Fibroblast of skin of abdomen (primary cell): ENCODE measurements at regions not wholly inside any gene's neighbourhood (a gene's known extent, or its start where the extent isn't known, plus 50 kb on each side); places are given as distances from the start of the nearest gene placed in this dataset.

Source experiments
- DNase-seq: peaks from one replicate; pipeline ENCODE4 v3.0.0-alpha.2; 2013

DNA sequence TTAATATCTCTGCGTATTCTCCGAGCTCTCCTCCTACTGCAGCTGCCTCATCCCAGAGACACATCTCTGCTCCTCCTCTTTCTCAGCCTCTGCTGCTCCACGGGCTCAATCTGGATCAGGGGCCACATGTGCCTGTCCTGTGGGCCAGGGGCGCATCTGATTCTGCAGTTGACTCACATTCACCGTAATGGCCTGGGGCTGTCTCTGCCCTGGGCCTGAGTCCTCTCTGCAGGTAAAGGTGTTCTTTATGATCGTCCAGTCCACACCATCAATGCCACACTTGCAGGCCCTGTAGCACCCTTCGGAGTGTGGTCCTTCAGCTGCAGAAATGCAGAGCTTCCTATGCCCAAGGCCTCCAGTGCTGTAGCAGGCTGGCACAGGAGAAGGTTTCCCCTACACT is 154.5 kb downstream of the OAT start:
- DNase-seq = no peak

DNA sequence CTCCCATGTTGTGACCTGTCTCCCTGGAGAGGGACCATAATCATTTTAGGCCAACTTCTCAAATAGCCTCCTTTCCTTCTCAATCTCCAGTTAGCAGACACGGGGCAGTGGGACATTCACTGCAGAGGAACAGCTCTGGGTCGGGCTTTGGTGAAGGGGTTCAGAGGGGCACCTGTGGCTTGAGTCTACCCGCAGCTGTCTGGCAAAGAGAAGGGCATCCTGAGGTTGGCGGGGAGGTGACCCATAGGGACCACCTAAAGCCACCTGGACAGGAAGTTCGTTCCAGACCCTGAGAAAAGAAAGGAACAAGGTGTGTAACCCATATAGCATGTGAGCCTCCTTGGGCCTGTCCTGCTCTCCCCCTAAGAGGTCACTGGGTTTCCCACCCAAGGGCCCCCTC is 155.0 kb downstream of the OAT start:
- no peak for DNase-seq

DNA sequence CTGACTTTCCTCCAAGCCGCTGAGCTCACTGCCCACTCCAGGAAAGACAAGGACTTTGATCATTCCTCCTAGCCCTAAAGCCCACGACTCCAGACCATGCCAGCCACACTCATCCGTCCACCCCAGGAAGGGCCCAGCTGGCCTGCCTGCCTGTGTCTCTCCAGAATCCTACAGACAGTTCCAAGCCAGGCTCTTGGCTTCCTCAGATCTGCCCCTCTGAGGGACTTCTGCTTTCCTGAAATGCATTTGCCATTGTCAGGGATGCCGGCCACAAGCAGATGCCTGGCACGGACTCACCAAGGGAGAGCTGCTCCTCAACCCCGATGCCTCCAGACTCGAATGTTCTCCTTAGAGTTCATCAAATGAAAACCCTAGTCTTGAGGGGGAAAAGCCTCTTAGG is 155.8 kb downstream of the OAT start:
- DNase-seq = no peak

DNA sequence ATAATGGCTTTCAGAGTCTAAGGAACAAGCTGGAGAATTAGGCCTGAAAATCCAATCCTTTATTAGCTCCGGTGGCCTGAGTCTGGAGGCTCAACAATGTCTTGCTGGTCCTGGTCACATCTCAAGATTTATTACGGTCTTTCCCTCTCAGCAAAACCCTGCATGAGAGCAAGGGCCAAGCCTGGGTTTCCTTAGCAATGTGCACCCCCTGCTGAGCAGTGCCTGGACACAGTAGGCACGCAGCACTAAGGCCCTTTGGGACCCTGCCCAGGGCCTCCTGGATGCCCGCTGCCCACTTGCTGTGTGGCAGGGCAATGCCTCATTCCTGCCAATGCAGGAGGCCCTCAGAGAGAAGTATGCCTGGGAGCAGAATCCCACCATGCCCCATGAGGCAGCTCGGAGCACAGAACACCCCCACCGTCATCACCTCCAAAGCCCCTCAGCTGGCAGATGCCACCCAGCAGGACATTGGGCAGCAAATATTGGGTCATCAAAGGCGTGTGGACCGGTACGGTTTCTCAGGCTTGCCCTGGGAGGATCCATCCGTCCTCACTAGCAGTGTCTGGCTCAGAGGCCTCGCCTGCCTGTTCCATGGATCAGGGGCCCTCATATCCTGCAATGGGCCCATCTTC is 156.4 kb downstream of the OAT start:
- DNase-seq = no peak

DNA sequence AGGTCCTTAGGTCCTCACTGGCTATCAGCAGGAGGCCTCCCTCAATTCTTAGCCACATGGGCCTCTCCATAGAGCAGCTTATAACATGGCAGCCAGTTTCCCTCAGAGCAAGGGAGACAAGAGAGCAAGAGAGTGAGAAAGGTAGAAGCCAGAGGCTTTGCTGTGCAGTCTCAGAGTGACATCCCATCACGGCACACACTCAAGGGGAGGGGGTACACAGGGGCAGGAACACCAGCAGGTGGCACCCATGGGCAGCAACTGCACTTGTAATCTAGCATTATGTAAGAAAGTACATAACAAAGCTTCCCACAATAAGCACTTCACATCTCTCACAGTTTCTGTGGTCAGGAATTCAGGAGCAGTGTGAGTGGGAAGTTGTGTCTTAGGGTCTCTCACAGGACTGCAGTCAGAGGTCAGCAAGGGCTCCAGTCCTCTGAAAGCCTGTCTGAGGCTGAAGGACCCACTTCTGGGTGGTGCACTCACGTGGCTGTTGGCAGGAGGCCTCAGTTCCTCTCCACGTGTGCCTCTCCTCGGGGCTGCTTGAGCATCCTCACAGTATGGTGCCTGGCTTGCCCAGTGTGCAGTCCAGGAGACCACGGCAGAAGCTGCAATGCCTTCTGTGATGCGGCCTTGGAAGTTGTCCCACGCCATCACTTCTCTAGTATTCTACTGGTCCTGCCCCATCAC is 159.4 kb downstream of the OAT start:
- no peak for DNase-seq

DNA sequence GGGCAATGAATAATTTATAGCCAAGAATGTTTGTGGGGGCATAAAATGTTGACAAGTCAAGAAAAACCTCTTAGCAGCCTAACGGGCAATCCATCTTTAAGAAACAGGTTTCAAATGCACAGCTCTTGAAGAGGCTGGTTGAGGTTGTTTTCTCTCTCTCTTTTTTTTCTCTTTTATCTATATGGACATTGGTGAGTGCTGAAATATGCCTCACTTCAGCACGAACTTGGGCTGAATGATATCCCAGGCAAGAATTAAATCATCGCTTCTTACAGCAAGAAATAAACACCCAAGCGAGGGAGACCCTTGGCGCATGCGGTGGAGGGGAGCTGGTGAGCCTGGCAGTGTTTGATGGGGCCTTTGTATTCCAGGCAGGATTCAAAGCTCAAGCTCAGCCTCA is 160.9 kb downstream of the OAT start:
- DNase-seq = no peak

DNA sequence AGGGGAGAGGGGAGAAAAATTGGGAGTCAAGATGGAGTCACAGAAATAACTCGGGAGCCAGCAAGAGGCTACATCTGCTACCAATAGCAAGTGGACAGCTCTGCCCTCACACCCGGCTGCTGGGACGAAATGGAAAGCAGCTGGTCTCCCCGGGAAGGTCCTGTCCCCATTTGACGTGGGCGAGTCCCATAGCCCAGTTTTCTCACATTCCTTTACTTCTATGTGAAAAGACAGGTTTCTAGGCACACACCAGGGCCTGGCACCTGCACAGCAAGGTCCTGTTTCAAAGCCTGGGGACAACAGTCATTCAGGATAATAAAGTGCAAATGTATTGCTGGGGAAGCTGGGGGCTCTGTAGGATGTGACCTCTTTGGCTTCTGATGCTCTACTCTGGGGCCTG is 162.6 kb downstream of the OAT start:
- no peak for DNase-seq

DNA sequence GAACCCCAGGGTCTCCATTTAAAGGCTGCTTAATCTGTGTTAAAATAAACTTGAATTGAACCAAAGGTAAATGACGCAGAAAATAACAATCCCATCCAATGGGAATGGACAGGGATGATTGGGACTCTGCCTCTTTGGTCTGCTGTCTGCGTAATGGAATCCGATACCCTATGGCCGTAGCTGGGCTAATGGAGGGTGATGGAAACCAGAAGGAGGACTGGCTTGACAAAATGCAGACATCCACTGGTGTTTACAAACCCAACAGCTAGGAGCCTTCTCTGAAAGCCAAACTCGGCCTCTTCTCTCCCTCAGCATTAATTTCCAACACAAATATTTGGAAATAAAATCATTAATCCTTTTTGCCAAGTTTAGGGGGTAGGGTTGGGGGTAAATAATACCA is 162.2 kb upstream of the CHST15 start:
- no peak for DNase-seq

DNA sequence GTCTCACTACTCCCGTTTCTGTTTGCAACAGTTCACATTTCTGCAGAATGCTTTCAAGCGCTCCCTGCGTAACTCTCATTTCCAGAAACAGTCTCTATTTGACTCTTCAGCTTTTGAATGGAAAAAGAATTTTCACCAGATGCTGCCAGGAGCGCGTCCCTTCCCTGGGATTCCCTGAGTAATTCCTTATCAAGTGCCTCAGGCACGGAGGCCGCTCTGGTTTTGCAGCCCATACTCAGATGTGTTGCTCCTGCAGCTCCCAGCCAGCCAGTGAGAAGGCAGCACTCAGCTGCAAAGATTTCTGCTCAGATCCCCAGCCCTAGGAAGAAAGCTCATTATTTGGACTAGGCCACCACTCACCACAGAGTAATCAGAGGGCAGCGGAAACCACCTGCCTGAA is 161.1 kb upstream of the CHST15 start:
- DNase-seq = no peak

DNA sequence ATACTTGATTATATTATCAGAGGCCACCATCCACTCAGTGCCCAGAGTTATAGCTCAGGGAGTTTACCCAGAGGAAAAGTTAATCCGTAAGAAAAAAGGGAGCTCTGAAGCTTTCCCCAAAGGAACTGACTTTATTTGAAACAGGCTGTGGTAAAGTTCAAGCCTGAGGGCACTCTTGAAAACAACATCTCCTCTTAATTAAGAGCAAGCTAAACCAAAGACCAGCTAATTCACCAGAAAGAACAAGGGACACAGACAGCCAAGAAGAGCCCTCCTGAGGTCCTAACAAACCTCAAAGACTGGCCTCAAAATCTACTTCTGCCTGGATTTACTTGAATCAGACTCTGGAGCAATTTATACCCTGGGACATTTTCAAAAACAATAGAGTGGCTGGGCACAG is 159.6 kb upstream of the CHST15 start:
- DNase-seq = no peak

DNA sequence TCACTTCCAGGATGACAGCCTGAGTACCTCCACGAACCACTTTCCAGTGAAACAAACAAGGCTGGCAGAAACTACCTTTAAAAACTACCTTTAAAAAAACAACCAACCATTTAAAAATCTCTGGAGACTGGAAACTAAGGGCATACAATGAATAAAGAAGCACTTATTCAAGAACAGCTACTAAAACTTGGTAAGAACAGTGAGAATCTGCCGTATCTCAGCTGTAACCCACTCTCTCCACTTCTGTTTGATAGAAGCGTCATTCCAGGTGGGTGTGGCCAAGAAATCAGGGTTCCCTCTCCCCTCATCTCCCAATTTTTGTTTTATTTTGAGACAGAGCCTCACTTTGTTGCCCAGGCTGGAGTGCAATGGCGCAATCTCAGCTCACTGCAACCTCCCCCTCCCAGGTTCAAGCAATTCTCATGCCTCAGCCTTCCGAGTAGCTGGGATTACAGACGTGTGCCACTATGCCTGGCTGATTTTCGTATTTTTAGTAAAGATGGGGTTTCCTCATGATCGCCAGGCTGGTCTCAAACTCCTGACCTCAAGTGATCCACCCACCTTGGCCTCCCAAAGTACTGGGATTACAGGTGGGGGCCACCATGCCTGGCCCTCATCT is 158.8 kb upstream of the CHST15 start:
- no peak for DNase-seq

DNA sequence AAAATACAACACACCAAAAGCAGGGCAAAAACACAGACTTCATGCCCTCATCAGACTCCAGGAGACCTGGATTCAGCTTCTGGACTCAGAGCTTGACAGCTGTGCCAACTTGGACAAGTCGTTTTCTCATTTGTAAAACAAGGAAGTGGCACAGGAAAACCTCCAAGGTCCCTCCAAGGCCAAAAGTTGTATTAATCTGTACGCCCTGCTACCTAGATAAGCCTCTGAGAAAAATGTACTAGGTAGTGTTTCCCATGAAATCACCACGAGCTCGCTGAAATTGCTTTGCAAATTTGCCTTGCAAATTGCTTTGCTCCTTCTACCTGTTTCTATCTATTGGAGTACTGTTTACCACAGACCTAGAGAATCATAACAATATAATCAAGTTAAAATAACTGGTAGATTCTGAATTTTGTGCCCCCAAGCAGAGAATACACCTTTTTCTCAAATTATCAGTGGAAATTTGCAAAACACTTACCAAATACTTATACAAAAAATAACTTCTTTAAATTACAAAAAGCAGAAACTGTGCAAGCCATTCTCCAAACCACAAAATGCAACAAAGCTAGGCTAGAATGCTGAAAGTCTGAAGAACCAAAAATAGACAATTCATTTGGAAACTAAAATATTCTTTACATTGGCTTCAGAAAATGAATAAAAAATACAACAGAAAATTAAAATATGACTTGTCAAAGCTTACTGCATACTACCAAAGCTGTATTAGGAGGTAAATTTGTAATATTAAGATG is 158.1 kb upstream of the CHST15 start:
- no peak for DNase-seq

DNA sequence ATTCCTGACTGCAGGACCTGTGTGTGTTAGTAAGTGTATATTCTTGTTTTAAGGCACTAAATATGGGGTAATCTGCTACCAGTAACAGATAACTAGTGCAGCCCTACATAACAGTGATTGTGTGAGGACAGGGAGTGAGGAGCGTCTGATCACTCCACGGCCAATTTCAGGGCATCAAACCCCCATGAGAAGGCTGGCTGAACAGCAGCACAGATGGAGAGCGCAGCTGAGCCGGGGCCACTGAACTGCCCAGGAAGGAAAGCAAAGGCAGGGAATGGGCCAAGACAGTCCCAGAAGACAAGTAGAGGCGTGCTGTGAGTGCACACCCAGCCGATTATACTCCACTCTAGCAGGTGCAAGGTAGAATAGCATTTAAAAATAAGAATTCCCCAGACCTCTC is 157.1 kb upstream of the CHST15 start:
- no peak for DNase-seq

DNA sequence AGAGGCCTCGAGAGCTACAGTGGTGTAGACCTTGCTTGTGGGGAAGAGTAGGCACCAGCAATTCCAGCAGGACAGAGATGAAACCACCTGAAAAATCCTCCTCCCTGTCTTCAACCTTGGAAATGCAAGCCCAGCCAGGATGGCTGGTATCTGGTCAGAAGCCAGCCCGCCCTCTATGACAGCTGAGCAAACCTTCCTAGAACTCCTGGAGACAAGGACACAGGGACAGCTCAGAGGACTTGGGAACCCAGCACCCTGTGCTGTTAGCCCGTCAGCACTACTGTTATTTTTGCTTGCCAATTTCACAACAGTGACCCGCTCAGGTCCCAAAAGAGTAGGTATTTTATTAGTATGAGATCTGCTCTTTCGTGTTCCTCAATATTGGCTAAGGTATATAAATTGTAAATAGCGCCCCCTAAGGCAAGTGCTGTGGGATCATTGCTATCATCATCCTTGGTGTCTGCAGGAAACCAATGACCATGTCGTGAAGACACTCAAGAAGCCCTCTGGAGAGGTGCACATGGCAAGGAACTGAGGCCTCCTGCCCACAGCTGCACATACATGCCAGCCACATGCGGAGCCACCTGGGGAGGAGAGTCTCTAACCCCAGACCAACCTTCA is 156.5 kb upstream of the CHST15 start:
- DNase-seq = no peak

DNA sequence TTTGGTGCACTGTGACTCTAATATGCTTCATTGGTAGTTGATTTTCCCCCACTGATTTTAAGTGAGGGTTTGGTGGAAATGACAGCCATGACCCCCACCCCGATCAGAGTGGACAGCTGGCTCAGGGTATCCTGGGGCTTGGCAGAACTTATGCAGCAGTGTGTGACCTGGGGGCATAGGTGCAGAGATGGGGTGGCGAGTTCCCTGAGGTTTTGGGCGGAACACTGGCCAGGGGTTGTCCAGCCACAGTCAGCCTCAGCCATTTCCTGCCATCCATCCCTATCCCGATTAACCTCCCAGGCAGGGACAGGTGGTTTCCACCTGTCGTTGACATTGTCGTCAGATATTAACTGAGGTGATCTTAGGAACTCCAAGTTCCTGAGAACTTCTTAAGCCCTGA is 155.8 kb upstream of the CHST15 start:
- no peak for DNase-seq

DNA sequence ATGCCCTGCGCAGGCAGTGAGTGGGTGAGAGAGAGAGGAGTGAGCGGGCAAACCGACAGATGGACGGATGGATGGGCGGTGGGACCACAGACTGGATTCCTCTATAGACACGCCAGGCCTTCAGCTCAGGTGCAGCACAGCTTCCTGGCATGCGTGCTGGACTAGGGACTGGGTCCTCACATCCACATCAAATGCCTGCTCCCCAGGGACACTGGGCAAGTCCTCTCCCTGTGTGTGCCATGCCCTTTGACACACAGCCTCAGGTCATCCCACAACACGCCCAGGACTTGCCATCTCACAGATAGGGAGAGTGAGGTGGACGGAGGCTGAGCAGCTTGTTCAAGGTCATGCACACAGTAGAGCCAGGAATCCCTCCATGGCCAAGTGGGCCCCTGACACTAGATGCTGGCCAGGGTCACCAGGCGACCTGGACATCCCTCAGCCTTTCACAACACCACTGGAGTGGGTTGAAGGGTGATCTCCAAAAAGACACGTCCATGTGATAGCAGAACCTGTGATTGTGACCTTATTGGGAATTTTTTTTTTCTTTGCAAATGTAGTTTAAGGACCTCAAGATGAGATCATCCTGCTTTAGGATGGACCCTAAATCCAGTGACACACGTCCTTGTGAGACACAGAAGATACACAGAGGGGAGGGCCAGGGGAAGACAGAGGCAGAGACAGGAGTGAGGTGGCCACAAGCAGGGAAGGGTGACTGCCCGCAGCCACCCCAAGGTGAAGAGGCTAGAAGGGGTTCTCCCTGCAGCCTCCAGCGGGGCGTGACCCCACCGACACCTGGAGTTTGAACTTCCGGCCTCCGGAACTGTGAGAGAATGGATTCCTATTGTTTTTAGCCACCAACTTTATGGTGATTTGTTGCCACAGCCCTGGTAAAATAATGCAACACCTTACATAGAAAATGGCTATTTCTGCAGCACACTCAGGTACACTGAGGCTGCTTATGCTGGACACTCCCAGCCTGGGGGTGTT is 155.0 kb upstream of the CHST15 start:
- DNase-seq = no peak

DNA sequence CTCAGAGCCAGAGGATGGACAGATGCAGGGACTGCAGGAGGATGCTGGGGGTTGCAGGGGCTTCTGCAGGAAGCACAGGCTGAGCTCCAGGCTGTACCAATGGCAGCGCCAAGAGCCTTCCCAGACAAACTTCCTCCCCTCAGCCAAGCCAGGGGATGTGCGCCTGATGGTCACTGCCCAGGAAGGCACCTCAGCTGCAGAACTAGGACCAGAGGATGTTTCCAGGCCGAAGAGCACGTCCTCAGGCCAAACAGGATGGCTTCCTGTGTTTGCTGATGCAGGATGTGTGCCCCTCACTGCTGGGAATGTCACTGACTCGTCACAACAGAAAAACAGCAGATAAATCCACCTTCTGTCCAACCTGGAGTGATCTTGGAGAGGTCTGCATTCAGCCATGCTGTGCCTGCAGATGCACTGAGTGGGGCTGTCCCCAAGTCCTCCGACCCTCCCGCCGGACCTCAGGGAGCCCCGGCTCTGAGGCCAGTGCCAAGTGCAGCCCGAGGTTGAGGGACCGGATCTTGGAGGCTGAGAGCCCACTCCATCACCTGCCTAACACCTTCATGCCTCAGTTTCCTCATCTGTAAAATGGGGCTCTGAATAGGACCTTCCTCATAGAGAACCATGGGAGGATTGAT is 152.5 kb upstream of the CHST15 start:
- DNase-seq = no peak

DNA sequence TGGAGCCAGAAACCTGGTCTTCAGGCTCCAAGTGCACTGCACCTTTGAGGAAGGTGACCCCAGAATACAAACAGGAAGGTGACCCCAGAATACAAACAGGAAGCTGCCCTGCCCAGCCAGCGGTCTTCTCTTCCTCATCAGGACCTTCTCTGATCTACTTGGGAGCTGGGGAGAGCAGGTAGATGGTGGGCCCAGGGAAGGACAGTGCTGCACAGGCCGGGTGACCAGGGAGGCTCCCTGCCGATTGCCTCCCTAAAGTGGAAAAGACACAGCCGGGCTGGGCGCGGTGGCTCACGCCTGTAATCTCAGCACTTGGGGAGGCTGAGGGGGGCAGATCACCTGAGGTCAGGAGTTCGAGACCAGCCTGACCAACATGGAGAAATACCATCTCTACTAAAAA is 151.8 kb upstream of the CHST15 start:
- DNase-seq = no peak

DNA sequence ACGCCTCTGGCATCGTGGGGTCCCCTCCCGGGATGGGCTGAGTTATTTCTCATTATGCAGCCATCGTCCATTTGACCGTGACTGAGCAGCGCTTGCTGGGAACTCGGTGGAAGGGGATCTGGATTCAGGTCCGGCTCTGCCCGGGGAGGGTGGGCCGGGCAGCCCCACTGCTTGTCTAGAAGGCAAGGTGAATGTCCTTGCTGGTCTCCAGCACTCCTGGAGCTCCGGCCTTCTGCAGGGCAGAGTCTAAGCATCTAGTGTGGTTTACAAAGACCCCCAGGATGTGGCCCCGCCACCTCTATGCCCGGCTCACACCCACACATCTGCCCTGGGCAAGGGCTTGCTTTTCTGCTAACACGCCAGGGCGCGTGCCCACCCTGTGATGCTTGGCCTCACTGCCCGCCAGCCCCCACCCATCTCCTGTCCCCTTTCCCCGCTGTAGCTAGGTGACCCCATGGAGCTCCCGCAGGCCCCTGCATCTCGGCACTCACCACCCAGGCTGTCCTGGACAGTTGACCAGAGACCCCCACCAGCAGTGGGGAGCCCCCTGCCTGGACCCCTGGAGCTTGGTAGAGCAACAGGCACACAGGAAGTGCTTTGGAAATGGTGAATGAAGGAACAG is 151.0 kb upstream of the CHST15 start:
- no peak for DNase-seq

DNA sequence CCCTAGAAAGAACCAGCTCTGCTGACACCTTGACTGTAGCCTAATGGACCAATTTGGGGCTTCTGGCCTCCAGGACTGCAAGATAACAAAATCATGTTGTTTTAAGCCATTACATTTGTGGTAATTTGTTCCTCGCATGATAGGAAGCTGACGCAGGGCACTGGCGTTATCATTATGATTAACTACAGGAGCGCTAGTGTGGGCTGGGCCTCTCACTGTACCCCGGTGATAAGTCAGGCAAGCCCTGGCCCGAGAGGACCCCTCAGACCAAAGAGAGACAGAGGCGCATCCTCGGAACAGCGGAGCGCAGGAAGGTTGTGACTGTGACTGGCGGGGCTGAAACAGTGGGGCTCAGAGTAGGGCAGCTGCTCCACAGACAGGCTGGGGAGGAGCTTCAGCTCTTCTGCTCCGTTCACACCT is 150.3 kb upstream of the CHST15 start:
- DNase-seq = no peak

DNA sequence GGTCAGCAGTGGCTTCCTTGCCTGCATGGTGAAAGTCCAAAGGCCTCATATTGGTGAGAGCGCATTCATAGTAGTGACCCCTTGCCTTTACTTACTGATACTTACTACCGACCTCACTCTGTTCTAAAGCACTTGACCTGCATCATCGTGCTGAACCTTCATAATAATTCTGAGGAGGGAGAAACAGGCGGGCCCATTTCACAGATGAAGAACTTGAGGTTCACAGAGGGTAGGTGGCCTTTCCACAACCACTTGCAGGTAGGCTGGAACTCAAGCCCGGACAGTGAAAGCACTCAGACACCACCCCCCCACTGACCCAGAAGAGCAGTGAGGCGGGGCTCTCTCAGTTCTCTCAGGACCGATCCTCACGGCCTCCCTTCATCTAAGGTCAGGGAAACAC is 149.4 kb upstream of the CHST15 start:
- no peak for DNase-seq
